PFSK-1 (cell line): ENCODE measurements at regions not wholly inside any gene's neighbourhood (a gene's known extent, or its start where the extent isn't known, plus 50 kb on each side); places are given as distances from the start of the nearest gene placed in this dataset.

ENCODE experiments used
- POLR2AphosphoS5 ChIP-seq: IDR thresholded peaks from 2 replicates; pipeline ENCODE4 v1.6.1; 2012; ENCODE audit warnings: low read depth, mild to moderate bottlenecking, control low read depth, low read length, moderate library complexity
- TAF1 ChIP-seq: IDR thresholded peaks from 2 replicates; pipeline ENCODE4 v1.6.1; 2012; ENCODE audit warnings: low read length, control low read depth, borderline replicate concordance; ENCODE audit not compliant: insufficient read depth
- TF ChIP-seq, protein P1 (sequence below), 2 experiments: IDR thresholded peaks; 2 replicates each; pipeline versions ENCODE4 v1.6.1 to v1.8.0; 2011 to 2012; ENCODE audit warnings: low read depth in 2 of 2, low read length in 2 of 2, control low read depth in 1 of 2, inconsistent platforms in 1 of 2, mild to moderate bottlenecking in 1 of 2, moderate library complexity in 1 of 2; ENCODE audit not compliant: insufficient read depth in 1 of 2

GRCh38 chr10:83852146-83852545 lies 287.2 kb upstream of the GHITM start:
- no peak for TF ChIP-seq POLR2AphosphoS5
- TF ChIP-seq, protein P1, sequence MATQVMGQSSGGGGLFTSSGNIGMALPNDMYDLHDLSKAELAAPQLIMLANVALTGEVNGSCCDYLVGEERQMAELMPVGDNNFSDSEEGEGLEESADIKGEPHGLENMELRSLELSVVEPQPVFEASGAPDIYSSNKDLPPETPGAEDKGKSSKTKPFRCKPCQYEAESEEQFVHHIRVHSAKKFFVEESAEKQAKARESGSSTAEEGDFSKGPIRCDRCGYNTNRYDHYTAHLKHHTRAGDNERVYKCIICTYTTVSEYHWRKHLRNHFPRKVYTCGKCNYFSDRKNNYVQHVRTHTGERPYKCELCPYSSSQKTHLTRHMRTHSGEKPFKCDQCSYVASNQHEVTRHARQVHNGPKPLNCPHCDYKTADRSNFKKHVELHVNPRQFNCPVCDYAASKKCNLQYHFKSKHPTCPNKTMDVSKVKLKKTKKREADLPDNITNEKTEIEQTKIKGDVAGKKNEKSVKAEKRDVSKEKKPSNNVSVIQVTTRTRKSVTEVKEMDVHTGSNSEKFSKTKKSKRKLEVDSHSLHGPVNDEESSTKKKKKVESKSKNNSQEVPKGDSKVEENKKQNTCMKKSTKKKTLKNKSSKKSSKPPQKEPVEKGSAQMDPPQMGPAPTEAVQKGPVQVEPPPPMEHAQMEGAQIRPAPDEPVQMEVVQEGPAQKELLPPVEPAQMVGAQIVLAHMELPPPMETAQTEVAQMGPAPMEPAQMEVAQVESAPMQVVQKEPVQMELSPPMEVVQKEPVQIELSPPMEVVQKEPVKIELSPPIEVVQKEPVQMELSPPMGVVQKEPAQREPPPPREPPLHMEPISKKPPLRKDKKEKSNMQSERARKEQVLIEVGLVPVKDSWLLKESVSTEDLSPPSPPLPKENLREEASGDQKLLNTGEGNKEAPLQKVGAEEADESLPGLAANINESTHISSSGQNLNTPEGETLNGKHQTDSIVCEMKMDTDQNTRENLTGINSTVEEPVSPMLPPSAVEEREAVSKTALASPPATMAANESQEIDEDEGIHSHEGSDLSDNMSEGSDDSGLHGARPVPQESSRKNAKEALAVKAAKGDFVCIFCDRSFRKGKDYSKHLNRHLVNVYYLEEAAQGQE (IDR thresholded peaks at IDR 0.05; ENCODE audit: insufficient read depth in 1 of 2, low read depth in 2 of 2, low read length in 2 of 2): no peak
- no peak for TF ChIP-seq TAF1
